GM19328 (cell line): ENCODE measurements at regions not wholly inside any gene's neighbourhood (a gene's known extent, or its start where the extent isn't known, plus 50 kb on each side); places are given as distances from the start of the nearest gene placed in this dataset.

Experiments
- ATAC-seq: cut with Tn5 transposase; IDR thresholded peaks from one replicate; pipeline ENCODE4 v1.9.1; 2021; ENCODE audit warnings: mild to moderate bottlenecking, moderate library complexity; ENCODE audit not compliant: unreplicated experiment

DNA sequence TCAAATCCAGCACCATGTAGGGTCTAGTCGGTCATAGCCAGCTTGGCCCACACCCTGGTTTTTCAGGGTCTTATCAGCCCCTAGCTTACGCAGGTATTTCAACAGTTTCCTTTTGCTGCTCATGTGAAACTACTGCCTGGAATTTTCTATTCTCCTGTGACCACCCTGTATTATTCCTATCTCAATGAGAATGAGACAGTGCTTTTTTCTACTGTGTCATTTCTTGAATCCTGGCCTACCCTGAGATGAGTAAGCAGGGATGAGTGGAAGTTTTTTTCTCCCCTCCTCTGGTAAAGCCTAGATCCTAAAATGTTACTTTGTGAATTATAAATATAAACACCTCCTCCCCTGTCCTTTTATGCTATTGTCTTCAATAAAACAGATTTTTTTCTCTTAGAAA lies 62.7 kb upstream of the ARID2 start:
- ATAC-seq = no peak

DNA sequence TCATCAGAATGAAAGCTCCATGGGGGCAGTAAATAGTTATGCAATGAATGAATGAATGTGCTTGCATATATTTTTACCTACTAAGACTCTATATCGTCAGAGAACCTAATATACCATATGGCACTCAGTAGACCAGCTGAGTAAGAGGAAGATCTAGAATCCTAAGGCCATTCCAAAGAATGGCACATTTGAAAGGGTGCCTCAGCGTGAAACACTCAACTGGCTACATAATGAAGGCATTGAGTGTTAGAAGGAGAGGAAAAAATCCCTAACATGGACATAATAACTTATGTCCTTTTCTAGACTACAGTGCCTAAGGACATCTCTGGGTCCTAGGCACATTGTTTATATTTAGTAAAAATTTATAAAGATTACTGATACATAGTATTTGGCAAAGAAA lies 61.7 kb upstream of the ARID2 start:
- no peak for ATAC-seq

DNA sequence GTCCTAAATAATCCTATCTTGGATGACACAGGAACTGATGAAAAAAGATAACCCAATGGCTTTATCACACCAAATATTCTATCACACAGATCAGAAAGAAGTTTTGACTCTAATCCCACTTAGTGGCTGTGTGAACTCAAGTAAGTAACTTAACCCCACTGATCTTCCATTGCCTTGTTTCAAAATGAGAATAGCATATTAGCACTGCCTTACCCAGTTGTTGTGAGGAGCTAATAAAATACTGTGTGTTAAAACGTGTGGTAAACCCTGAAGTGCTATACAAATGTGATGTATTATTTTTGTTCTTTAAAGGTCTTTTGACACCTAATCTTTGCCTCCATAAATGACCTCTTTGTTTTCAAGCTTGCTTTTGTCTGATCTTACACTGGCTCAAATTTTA lies 60.9 kb upstream of the ARID2 start:
- peak; percentile 7 for ATAC-seq

DNA sequence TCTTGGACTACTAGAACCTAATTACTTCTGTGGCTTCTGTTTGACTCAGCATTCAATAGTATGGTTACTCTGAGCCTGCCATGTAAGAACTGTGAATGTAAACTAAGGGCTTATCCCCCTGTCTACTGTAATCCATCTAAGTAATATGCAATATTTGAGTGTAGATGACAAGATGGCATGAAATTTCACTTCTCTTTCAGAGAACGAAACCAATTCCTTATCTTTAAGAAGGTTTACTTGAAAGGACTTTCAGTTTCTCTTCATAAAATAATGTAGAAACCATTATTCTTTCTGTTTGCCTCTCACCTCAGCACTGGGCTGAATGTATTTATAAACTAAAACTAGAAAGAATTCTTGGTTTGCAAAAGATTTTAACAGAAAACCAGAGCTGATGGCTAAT lies 60.4 kb upstream of the ARID2 start:
- peak; percentile 84 for ATAC-seq

DNA sequence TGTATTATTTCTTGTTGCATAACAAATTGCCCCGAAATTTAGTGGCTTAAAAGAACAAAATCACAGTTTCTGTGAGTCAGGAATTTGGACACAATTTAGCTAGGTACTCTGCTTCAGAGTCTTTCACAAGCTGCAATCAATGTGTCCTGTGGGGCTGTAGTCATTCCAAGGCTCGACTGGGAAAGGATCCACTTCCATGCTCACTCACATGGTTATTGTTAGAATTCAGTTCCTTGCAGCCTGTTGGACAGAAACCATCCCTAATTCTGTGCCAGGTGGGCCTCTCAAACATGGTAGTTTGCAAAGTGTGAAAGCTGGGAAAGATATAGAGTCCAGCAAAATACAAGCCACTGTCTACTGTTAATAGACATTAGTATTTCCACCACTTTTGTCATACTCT lies 59.7 kb upstream of the ARID2 start:
- ATAC-seq = no peak

DNA sequence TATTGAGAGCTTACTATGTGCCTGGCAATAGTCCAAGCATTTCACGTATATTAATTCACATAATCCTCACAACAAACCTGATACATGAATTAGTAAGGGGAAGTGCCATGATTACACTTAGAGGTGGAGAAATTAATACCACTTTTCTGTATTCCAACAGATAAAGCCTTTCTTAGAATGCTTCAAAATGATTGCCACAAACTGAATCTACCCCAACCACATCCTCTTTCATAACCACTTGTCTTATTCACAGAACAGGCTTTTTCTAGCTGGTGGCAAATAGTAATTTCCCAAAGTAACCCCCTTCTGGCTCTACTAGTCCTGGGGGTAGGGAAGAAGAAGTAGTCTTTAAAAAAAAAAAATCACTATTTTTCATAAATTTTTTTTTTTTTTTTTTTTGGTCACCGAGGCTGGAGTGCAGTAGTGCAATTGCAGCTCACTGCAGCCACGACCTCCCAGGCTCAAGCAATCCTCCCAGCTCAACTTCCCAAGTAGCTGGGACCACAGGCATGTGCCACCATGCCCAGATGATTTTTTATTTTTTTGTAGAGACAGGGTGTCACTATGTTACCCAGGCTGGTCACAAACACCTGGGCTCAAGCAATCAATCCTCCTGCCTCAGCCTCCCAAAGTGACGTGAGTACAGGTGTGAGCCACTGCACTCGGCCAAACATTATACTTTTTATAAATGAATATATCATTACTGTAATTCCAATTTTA lies 59.0 kb upstream of the ARID2 start:
- peak; percentile 34 for ATAC-seq

DNA sequence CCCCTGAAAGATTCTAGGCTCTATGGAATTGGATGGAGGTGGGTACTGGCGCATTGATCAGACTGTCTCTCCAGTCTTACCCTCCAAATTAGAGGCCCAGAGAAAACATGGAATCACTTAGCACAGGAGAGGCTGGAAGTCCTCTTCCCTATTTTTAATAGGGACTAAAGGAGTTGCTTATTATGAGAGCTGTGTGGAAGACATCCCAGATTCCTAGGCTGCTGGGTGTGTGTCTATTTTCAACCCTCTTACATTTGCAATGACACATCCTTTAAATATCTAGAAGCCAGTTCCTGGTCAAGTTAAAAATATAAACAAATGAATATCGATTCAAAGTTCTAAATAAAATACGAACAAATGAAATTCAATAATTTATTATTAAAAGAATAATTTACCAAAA lies 58.3 kb upstream of the ARID2 start:
- no peak for ATAC-seq

DNA sequence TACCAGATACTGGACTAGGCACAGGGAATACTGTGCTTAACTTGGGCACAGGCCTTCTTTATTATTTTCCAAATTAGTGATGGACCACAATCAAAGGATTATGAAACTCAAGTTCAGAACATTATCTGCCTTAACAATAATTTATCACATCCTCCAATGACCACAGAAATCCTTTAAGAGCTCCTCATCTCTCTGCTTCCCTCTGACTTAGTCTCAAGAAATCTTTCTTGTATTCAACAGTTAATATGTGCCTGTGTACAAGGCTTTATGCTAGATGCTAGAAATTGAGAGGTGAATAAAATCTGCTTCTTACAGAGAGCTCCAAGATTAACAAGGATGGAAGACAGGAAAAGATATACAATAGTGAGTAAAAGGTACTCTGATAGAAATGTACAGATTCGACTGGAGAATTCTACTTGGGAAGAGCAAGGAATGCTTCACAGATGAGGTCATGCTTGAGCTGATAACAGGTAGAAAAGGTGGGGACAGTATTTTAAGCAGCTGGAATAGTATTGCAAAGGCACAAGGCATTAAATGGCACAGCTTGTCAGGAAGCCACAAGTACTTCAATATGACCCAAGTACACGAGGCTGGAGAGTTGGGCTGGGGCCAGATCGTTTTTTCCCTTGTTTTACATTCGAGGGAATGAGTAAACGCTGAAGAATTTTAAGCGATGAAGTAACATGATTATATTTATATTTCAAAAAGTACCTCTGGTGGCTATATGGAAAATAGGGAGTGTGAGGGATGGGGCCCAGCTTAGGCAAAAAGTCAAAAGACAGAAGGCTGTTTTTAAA lies 55.1 kb upstream of the ARID2 start:
- no peak for ATAC-seq

DNA sequence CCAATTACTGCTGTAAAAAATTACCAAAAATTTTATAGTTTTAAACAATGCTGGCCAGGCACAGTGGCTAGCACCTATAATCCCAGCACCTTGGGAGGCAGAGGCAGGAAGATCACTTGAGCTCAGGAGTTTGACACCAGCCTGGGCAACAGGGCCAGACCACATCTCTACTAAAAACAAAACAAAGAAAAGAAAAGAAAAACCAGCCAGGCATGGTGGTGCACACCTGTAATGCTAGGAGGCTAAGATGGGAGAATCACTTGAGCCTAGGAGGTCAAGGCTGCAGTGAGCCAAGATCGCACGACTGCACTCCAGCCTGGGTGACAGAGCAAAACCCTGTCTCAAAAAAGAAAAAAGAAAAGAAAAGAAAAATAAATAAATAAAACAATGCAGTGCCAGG lies 54.0 kb upstream of the ARID2 start:
- no peak for ATAC-seq
